Hepatocyte (in vitro differentiated cells): ENCODE measurements at regions not wholly inside any gene's neighbourhood (a gene's known extent, or its start where the extent isn't known, plus 50 kb on each side); places are given as distances from the start of the nearest gene placed in this dataset.

Source experiments
- DNase-seq: peaks from one replicate; pipeline ENCODE4 v3.0.0-alpha.2; 2016; ENCODE audit warnings: low spot score
- H2AFZ ChIP-seq: fragments of 200-600 bp; sonication (generic); 2 replicates; pipeline ENCODE4 v1.6.0; 2016; ENCODE audit warnings: antibody characterized with exemption, mild to moderate bottlenecking
- H3K27ac ChIP-seq: fragments of 200-600 bp; sonication (generic); 2 replicates; pipeline ENCODE4 v1.5.1; 2016; ENCODE audit warnings: mild to moderate bottlenecking
- H3K27me3 ChIP-seq: fragments of 200-600 bp; sonication (generic); 2 replicates; pipeline ENCODE4 v1.6.1; 2016
- H3K36me3 ChIP-seq: fragments of 200-600 bp; sonication (generic); replicated peaks from 2 replicates; pipeline ENCODE4 v1.5.1; 2016; ENCODE audit warnings: low read depth; ENCODE audit not compliant: insufficient read depth
- H3K4me1 ChIP-seq: fragments of 200-600 bp; sonication (generic); 2 replicates; pipeline ENCODE4 v1.5.1; 2016; ENCODE audit warnings: mild to moderate bottlenecking, moderate library complexity; ENCODE audit not compliant: insufficient read depth
- H3K4me2 ChIP-seq: fragments of 200-600 bp; sonication (generic); 2 replicates; pipeline ENCODE4 v1.6.0; 2016
- H3K4me3 ChIP-seq: fragments of 200-600 bp; sonication (generic); 2 replicates; pipeline ENCODE4 v1.5.1; 2016; ENCODE audit warnings: mild to moderate bottlenecking
- H3K79me2 ChIP-seq: fragments of 200-600 bp; sonication (generic); 2 replicates; pipeline ENCODE4 v1.6.0; 2017; ENCODE audit warnings: mild to moderate bottlenecking
- H3K9me2 ChIP-seq: fragments of 200-600 bp; sonication (generic); replicated peaks from 2 replicates; pipeline ENCODE4 v1.6.0; 2017; ENCODE audit warnings: mild to moderate bottlenecking; ENCODE audit not compliant: insufficient read depth
- H3K9me3 ChIP-seq: fragments of 200-600 bp; sonication (generic); 2 replicates; pipeline ENCODE4 v1.5.1; 2016; ENCODE audit warnings: low read depth, mild to moderate bottlenecking
- H4K20me1 ChIP-seq: fragments of 200-600 bp; sonication (generic); 2 replicates; pipeline ENCODE4 v1.6.0; 2016; ENCODE audit warnings: mild to moderate bottlenecking; ENCODE audit not compliant: insufficient read depth, poor library complexity, severe bottlenecking
- EZH2 ChIP-seq: fragments of 200-600 bp; sonication (generic); IDR thresholded peaks from 2 replicates; pipeline ENCODE4 v1.6.1; 2016; ENCODE audit warnings: antibody characterized with exemption, mild to moderate bottlenecking, borderline replicate concordance
- EZH2phosphoT487 ChIP-seq: fragments of 200-600 bp; sonication (generic); IDR thresholded peaks from one replicate; pipeline ENCODE4 v1.6.1; 2018; ENCODE audit warnings: antibody characterized with exemption, mild to moderate bottlenecking, low read depth, moderate library complexity; ENCODE audit not compliant: unreplicated experiment, severe bottlenecking
- WGBS: methylation state at CpG from one replicate; pipeline ENCODE4 v1.1.6; 2016; ENCODE audit warnings: low lambda C conversion rate; ENCODE audit errors: missing lambda C conversion rate; 5-methylcytosine and 5-hydroxymethylcytosine counted together
- TF ChIP-seq, protein P1 (sequence below): fragments of 200-600 bp; sonication (generic); IDR thresholded peaks from 2 replicates; pipeline ENCODE4 v1.5.1; 2016; ENCODE audit warnings: antibody characterized with exemption, mild to moderate bottlenecking; ENCODE audit not compliant: poor library complexity

GRCh38 chr3:124576565-124577493, 153.4 kb upstream of the UMPS start:
- Histone ChIP-seq H3K27ac (no peak overlapping the region), H3K4me1 (no peaks in the 10 kb centered on the region), H3K4me3 (no peak overlapping the region), H3K9me2 (no peaks in the 10 kb centered on the region), H3K9me3 (no peaks in the 10 kb centered on the region), H3K36me3 (no peaks in the 10 kb centered on the region), H3K4me2 (no peak overlapping the region), H4K20me1 (no peaks in the 10 kb centered on the region), H2AFZ (no peak overlapping the region), H3K27me3 (no peaks in the 10 kb centered on the region), H3K79me2 (no peaks in the 10 kb centered on the region)
- TF ChIP-seq, protein P1, sequence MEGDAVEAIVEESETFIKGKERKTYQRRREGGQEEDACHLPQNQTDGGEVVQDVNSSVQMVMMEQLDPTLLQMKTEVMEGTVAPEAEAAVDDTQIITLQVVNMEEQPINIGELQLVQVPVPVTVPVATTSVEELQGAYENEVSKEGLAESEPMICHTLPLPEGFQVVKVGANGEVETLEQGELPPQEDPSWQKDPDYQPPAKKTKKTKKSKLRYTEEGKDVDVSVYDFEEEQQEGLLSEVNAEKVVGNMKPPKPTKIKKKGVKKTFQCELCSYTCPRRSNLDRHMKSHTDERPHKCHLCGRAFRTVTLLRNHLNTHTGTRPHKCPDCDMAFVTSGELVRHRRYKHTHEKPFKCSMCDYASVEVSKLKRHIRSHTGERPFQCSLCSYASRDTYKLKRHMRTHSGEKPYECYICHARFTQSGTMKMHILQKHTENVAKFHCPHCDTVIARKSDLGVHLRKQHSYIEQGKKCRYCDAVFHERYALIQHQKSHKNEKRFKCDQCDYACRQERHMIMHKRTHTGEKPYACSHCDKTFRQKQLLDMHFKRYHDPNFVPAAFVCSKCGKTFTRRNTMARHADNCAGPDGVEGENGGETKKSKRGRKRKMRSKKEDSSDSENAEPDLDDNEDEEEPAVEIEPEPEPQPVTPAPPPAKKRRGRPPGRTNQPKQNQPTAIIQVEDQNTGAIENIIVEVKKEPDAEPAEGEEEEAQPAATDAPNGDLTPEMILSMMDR, result no peak
- TF ChIP-seq EZH2 (no peak), EZH2phosphoT487 (no peak)
- WGBS, result 67% methylated on average over 5 of the region's 5 CpGs
- no peak for DNase-seq

DNA sequence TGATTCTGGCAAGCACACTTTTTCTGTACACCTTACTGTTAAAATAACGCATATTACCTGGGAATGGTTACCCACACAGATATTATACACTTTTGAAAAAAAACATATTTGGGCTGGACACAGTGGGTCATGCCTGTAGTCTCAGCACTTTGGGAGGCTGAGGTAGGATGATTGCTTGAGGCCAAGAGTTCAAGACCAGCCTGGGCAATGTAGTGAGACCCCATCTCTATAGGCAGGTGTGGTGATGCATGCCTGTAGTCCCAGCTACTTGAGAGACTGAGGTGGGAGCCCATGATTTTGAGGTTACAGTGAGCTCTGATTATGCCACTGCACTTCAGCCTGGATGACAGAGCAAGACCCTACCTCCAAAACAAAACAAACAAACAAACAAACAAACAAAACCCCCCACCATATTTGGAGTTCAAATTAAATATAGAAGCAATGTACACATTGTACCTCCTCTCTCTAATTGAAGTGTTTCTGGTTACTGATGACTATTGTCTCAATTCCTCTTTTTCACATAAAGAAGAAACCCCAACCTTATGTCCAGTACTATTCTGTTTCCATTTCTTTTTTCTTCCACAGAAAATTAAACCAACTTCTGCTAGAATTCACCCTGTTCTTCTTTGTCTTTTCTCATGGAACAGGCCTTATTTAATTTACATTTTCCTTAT, 152.6 kb upstream of the UMPS start:
- H3K36me3 ChIP-seq, result no peaks in the 10 kb centered on the region
- 100% methylated on average over 1 of the region's 1 CpG for WGBS
- TF ChIP-seq, protein P1, result no peak

DNA sequence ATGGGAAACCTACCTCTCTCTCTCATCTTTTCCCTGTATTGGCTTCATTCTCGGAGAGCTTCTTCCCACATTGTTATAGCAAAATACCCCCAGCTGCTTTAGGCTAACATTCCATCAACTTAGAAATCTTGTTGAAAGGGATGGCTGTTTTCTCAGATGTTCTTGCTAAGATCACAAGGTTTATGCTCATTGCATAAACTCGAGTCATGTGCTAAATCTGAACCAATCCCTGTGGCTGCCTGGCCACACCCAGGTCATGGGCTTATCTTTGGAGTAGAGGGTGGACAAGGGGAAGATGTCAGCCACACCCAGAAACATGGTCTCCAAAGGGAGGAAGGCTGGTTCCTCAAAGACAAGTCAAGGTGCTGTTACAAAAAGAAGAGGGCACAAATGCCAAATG, 150.6 kb upstream of the UMPS start:
- H3K27ac ChIP-seq, result no peak overlapping the region
- no peak overlapping the region for H2AFZ ChIP-seq
- no peak overlapping the region for H3K4me2 ChIP-seq
- no peaks in the 10 kb centered on the region for H3K27me3 ChIP-seq
- no peaks in the 10 kb centered on the region for H4K20me1 ChIP-seq
- H3K4me1 ChIP-seq, result peaks cover 6% of the 10 kb centered on the region
- no peaks in the 10 kb centered on the region for H3K36me3 ChIP-seq
- DNase-seq, result no peak
- no peaks in the 10 kb centered on the region for H3K79me2 ChIP-seq
- H3K9me3 ChIP-seq, result no peaks in the 10 kb centered on the region
- no peak overlapping the region for H3K4me3 ChIP-seq
- TF ChIP-seq EZH2phosphoT487, result no peak
- TF ChIP-seq, protein P1, result no peak
- 88% methylated on average over 2 of the region's 2 CpGs for WGBS
- H3K9me2 ChIP-seq, result no peaks in the 10 kb centered on the region

More for the DNA sequence above, 152.6 kb upstream of the UMPS start:
- no peak overlapping the region for H2AFZ ChIP-seq
- H3K79me2 ChIP-seq, result no peaks in the 10 kb centered on the region
- no peaks in the 10 kb centered on the region for H3K27me3 ChIP-seq
- DNase-seq, result no peak
- no peaks in the 10 kb centered on the region for H3K4me1 ChIP-seq
- no peak overlapping the region for H3K27ac ChIP-seq
- no peak overlapping the region for H3K4me3 ChIP-seq
- H4K20me1 ChIP-seq, result no peaks in the 10 kb centered on the region
- no peaks in the 10 kb centered on the region for H3K9me2 ChIP-seq
- H3K9me3 ChIP-seq, result no peaks in the 10 kb centered on the region
- no peak overlapping the region for H3K4me2 ChIP-seq
